H1 (cell line): ENCODE measurements at regions not wholly inside any gene's neighbourhood (a gene's known extent, or its start where the extent isn't known, plus 50 kb on each side); places are given as distances from the start of the nearest gene placed in this dataset.

ENCODE experiments used
- CTCF ChIA-PET: fragments of 300-600 bp; sonication (Branson Sonifier 250); formaldehyde crosslinking; loops from one replicate; lab custom pipeline; 2021; ENCODE audit not compliant: partially characterized antibody; lab: Charles Lee
- POLR2A ChIA-PET: fragments of 300-600 bp; sonication (Branson Sonifier 250); formaldehyde crosslinking; loops from one replicate; lab custom pipeline; 2021; ENCODE audit warnings: inconsistent platforms; ENCODE audit not compliant: partially characterized antibody; lab: Charles Lee
- DNase-seq, 2 experiments: peaks; one replicate each; pipeline versions ENCODE4 v3.0.0 to v3.0.0-alpha.2; 2010 to 2022; ENCODE audit warnings: low spot score in 2 of 2, low read depth in 1 of 2, mixed read lengths in 1 of 2
- FAIRE-seq: peaks from 2 replicates; lab custom pipeline; 2011; peaks lifted over from hg19 to GRCh38; lab: Jason Lieb, UNC
- H2AFZ ChIP-seq: 2 replicates; pipeline ENCODE4 v1.8.1; 2012; ENCODE audit warnings: low read length, inconsistent platforms
- H2AK5ac ChIP-seq: 2 replicates; pipeline ENCODE4 v1.6.1; 2013; ENCODE audit warnings: low read depth, low read length
- H2BK120ac ChIP-seq: replicated peaks from 2 replicates; pipeline ENCODE3; 2013; ENCODE audit warnings: low read depth, low read length, inconsistent platforms
- H2BK12ac ChIP-seq: 2 replicates; pipeline ENCODE4 v1.6.1; 2013; ENCODE audit warnings: low read depth, low read length
- H2BK15ac ChIP-seq: 2 replicates; pipeline ENCODE4 v1.6.1; 2013; ENCODE audit warnings: low read length
- H2BK20ac ChIP-seq: 2 replicates; pipeline ENCODE4 v1.6.1; 2013; ENCODE audit warnings: low read length
- H2BK5ac ChIP-seq: 2 replicates; pipeline ENCODE4 v1.6.1; 2013; ENCODE audit warnings: low read depth, low read length
- H3K14ac ChIP-seq: 2 replicates; pipeline ENCODE4 v1.6.1; 2013; ENCODE audit warnings: inconsistent platforms; ENCODE audit not compliant: insufficient read length
- H3K18ac ChIP-seq: 2 replicates; pipeline ENCODE4 v1.6.1; 2013; ENCODE audit warnings: low read length; ENCODE audit errors: extremely low read depth
- H3K23ac ChIP-seq: 2 replicates; pipeline ENCODE4 v1.6.1; 2013; ENCODE audit warnings: inconsistent platforms; ENCODE audit not compliant: insufficient read length
- H3K23me2 ChIP-seq: 2 replicates; pipeline ENCODE4 v1.6.1; 2013; ENCODE audit warnings: low read depth, low read length
- H3K27ac ChIP-seq: 2 replicates; pipeline ENCODE4 v1.6.1; 2011; ENCODE audit warnings: low read depth, low read length, inconsistent platforms
- H3K27me3 ChIP-seq, 4 experiments: replicated peaks in 1 of 4; 1 replicate in 1 of 4; 2 replicates in 3 of 4; pipeline versions ENCODE4 v1.6.1 to v1.8.1; 2011 to 2013; ENCODE audit warnings: low read length in 3 of 4, mild to moderate bottlenecking in 3 of 4, inconsistent platforms in 2 of 4, mixed read lengths in 2 of 4, moderate library complexity in 1 of 4; ENCODE audit not compliant: control insufficient read depth in 3 of 4, insufficient read depth in 3 of 4; ENCODE audit errors: extremely low read depth in 1 of 4
- H3K36me3 ChIP-seq, 4 experiments: 2 replicates each; pipeline versions ENCODE4 v1.6.1 to v1.8.1; 2011 to 2013; ENCODE audit warnings: mild to moderate bottlenecking in 4 of 4, low read length in 3 of 4, moderate library complexity in 2 of 4, control low read depth in 1 of 4, inconsistent platforms in 1 of 4; ENCODE audit not compliant: insufficient read depth in 4 of 4, control insufficient read depth in 2 of 4
- H3K4ac ChIP-seq: replicated peaks from 2 replicates; pipeline ENCODE3; 2013; ENCODE audit warnings: low read length, low read depth, mixed read lengths, inconsistent platforms; ENCODE audit not compliant: insufficient read length
- H3K4me1 ChIP-seq, 4 experiments: replicated peaks in 1 of 4; 1 replicate in 1 of 4; 2 replicates in 3 of 4; pipeline versions ENCODE4 v1.6.1 to v1.8.1; 2011 to 2013; ENCODE audit warnings: low read length in 3 of 4, inconsistent platforms in 2 of 4, mixed read lengths in 1 of 4; ENCODE audit not compliant: insufficient read depth in 4 of 4, control insufficient read depth in 3 of 4
- H3K4me2 ChIP-seq, 2 experiments: 2 replicates each; pipeline versions ENCODE4 v1.6.1 to v1.8.1; 2011 to 2013; ENCODE audit warnings: low read depth in 2 of 2, low read length in 2 of 2, control low read depth in 1 of 2, inconsistent platforms in 1 of 2, mild to moderate bottlenecking in 1 of 2; ENCODE audit not compliant: insufficient read depth in 1 of 2
- H3K4me3 ChIP-seq, 4 experiments: fragments of 200-600, 300-600 bp in 1 of 4; sonication (generic), shearing (Covaris generic), sonication (Bioruptor Twin) in 1 of 4; 2 replicates each; pipeline versions ENCODE4 v1.5.1 to v1.8.1; 2011 to 2016; ENCODE audit warnings: low read length in 4 of 4, low read depth in 3 of 4, control low read depth in 2 of 4, inconsistent platforms in 2 of 4, mild to moderate bottlenecking in 2 of 4, mixed read lengths in 1 of 4, moderate library complexity in 1 of 4; ENCODE audit not compliant: insufficient read depth in 2 of 4; ENCODE audit errors: extremely low read depth in 1 of 4
- H3K56ac ChIP-seq: replicated peaks from 2 replicates; pipeline ENCODE3; 2013; ENCODE audit warnings: low read depth, mild to moderate bottlenecking, mixed read lengths, low read length, inconsistent platforms; ENCODE audit not compliant: insufficient read length
- H3K79me1 ChIP-seq: 2 replicates; pipeline ENCODE4 v1.6.1; 2013; ENCODE audit warnings: low read depth, low read length, control low read depth
- H3K79me2 ChIP-seq, 2 experiments: 2 replicates each; pipeline versions ENCODE4 v1.6.1 to v1.8.1; 2012 to 2013; ENCODE audit warnings: low read length in 2 of 2, mild to moderate bottlenecking in 2 of 2, inconsistent platforms in 1 of 2; ENCODE audit not compliant: insufficient read depth in 2 of 2, control insufficient read depth in 1 of 2
- H3K9ac ChIP-seq, 4 experiments: replicated peaks in 1 of 4; 1 replicate in 1 of 4; 2 replicates in 3 of 4; pipeline versions ENCODE4 v1.6.1 to v1.8.1; 2011 to 2013; ENCODE audit warnings: low read depth in 3 of 4, low read length in 3 of 4, control low read depth in 2 of 4, mild to moderate bottlenecking in 2 of 4, moderate library complexity in 2 of 4, inconsistent platforms in 1 of 4; ENCODE audit errors: extremely low read depth in 1 of 4
- H3K9me3 ChIP-seq, 2 experiments: 2 replicates each; pipeline versions ENCODE4 v1.6.1 to v1.8.1; 2012 to 2013; ENCODE audit warnings: mild to moderate bottlenecking in 2 of 2, moderate library complexity in 2 of 2, control low read depth in 1 of 2, inconsistent platforms in 1 of 2, low read depth in 1 of 2, low read length in 1 of 2, mixed read lengths in 1 of 2; ENCODE audit not compliant: insufficient read depth in 2 of 2
- H4K20me1 ChIP-seq, 2 experiments: replicated peaks in 1 of 2; 2 replicates each; pipeline versions ENCODE3 to v1.8.1; 2011 to 2013; ENCODE audit warnings: inconsistent platforms in 2 of 2, low read length in 2 of 2, mild to moderate bottlenecking in 1 of 2; ENCODE audit not compliant: insufficient read depth in 2 of 2, control insufficient read depth in 1 of 2
- H4K5ac ChIP-seq: 2 replicates; pipeline ENCODE4 v1.6.1; 2013; ENCODE audit warnings: low read length, low read depth, mixed read lengths, inconsistent platforms; ENCODE audit not compliant: insufficient read length
- H4K8ac ChIP-seq: 2 replicates; pipeline ENCODE4 v1.8.0; 2013; ENCODE audit warnings: mild to moderate bottlenecking, moderate library complexity, low read length, inconsistent platforms; ENCODE audit not compliant: insufficient read depth; ENCODE audit errors: extremely low read depth
- H4K91ac ChIP-seq: replicated peaks from 2 replicates; pipeline ENCODE3; 2013; ENCODE audit warnings: low read length, mixed read lengths, inconsistent platforms; ENCODE audit not compliant: insufficient read length
- TBP ChIP-seq: IDR thresholded peaks from 2 replicates; pipeline ENCODE4 v1.6.1; 2011; ENCODE audit warnings: low read depth, low read length, improper control_type of control experiment
- WGBS, 2 experiments: shearing (Covaris generic) in 1 of 2; methylation state at CpG; one replicate each; pipeline versions ENCODE4 v1.1.6 to v1.1.7; 2013 to 2015; ENCODE audit warnings: low lambda C conversion rate in 2 of 2, mixed read lengths in 2 of 2, inconsistent platforms in 1 of 2, low coverage in 1 of 2, missing lambda C conversion rate in 1 of 2; ENCODE audit not compliant: insufficient replicate concordance in 2 of 2, insufficient coverage in 1 of 2, insufficient read length in 1 of 2; ENCODE audit errors: extremely low coverage in 1 of 2, missing lambda C conversion rate in 1 of 2; 5-methylcytosine and 5-hydroxymethylcytosine counted together

- ChIA-PET POLR2A (interaction anchor here (1.0 kb wide), 1 partner anchor 20 kb away, joined by 5 read pairs; no protein-coding TSS in a partner anchor), CTCF (interaction anchor here (0.8 kb wide), 1 partner anchor 20 kb away, joined by 5 read pairs; no protein-coding TSS in a partner anchor)
- Histone ChIP-seq H2BK5ac (no peak overlapping the region), H3K27me3 (no peaks in the 10 kb centered on the region), H2BK15ac (no peak overlapping the region), H2BK120ac (no peak overlapping the region), H3K14ac (no peak overlapping the region), H4K20me1 (no peaks in the 10 kb centered on the region), H3K23ac (no peak overlapping the region), H3K4me1 (peaks cover 0 to 3% (median 0%) of the 10 kb centered on the region in 4 experiments; a peak in 1 of 7 replicates), H3K18ac (no peak overlapping the region), H3K79me1 (no peaks in the 10 kb centered on the region), H2BK12ac (no peak overlapping the region), H4K8ac (no peak overlapping the region), H4K91ac (no peak overlapping the region), H3K4me3 (no peak overlapping the region), H3K4ac (no peak overlapping the region), H3K56ac (no peak overlapping the region), H3K36me3 (no peaks in the 10 kb centered on the region), H3K9ac (no peak overlapping the region), H4K5ac (no peak overlapping the region), H3K9me3 (no peaks in the 10 kb centered on the region), H2AK5ac (no peak overlapping the region), H3K27ac (no peak overlapping the region), H2AFZ (no peak overlapping the region), H2BK20ac (no peak overlapping the region), H3K4me2 (no peak overlapping the region), H3K79me2 (no peaks in the 10 kb centered on the region), H3K23me2 (no peaks in the 10 kb centered on the region)
- TF ChIP-seq TBP: no peak
- FAIRE-seq (no peak), DNase-seq (no peak)
- 88% methylated on average over 3 of the region's 3 CpGs; no CpG with 5 or more reads in 1 of the 2 experiments for WGBS, 2 experiments
These were observed 77.5 kb upstream of the SCEL start for GRCh38 chr13:77457966-77458365.
